Stimulated activated CD4-positive, alpha-beta T cell treated with anti-CD3 and anti-CD28 coated beads, Interleukin-1b, Interleukin-23, amount 100 ng/mL, for 1 hour (primary cell): ENCODE measurements at regions not wholly inside any gene's neighbourhood (a gene's known extent, or its start where the extent isn't known, plus 50 kb on each side); places are given as distances from the start of the nearest gene placed in this dataset.
"Not testable (repeated sequence)": the region's sequence is repeated elsewhere in the genome, so short reads cannot be mapped to it uniquely, and the experiment has no call there.

Experiments
- DNase-seq, 2 donors: peaks; one replicate each; pipeline ENCODE4 v3.0.0-alpha.2; 2020; ENCODE audit warnings: low read depth in 2 of 2

DNA sequence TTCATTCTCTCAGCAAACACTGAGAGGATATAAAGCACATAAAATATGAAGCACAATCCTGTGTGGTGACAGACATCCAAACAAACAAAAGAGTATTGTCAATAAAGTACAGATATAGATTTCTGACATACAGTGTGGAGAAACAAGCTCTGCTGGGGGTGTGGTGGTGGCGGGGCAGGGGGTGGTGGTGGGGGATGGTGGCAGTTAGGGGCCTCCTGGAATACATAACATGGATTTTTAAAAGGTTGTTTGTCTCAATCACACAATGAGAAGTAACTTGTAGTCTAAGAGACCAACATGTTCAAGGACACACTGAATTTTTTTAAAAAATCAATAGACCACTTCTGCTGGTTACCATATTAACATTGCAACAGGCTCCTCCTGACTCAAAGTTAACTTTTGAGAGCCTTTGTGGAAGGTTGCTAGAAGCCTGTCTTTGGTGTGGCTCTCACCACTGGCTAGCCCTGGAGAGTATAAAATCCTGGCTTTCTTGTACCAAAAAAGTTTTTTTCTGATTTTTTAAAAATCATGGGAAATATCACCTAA lies 1197.4 kb downstream of the SUCLG1 start:
- no peak for DNase-seq

DNA sequence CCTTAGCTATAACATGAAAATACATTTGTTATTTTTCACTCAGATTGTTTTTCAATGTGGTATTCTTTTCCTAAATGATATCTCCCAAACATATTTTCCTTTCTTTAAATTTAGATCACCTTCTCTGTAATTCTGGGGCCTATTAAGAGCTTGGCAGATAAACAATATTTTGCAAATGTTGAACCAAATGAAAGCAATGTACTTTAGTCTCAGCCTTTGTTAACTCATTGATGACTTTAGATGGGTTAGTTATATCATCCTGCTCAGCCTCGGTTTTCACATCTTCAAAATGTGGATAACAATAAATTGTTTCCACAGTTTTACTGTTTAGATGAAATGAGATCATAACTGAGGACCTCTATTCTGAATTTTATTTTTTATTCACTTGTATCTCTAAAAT lies 1205.2 kb downstream of the SUCLG1 start:
- no peak for DNase-seq

DNA sequence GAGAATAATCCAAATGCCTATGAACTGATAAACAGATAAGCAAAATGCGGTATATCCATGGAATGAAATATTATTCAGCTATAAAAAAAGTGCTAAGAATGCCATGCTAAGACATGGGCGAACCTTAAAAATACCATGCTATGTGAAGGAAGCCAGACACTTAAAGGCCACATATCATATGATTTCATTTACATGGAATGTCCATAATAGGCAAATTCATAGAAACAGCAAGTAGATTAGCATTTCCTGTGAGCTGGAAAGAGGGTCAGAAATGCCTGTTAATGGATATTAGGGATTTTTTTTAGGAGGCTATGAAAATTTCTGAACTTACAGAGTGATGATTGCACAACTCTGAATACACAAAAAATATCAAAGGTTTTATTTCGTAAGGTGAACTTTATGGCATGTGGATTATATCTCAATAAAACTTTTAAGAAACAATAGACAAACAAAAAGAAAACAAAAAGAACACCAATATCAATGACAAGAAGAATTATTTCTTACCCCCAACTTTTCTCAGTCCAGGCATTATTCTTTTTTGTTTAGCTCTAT lies 1207.7 kb downstream of the SUCLG1 start:
- DNase-seq = no peak

DNA sequence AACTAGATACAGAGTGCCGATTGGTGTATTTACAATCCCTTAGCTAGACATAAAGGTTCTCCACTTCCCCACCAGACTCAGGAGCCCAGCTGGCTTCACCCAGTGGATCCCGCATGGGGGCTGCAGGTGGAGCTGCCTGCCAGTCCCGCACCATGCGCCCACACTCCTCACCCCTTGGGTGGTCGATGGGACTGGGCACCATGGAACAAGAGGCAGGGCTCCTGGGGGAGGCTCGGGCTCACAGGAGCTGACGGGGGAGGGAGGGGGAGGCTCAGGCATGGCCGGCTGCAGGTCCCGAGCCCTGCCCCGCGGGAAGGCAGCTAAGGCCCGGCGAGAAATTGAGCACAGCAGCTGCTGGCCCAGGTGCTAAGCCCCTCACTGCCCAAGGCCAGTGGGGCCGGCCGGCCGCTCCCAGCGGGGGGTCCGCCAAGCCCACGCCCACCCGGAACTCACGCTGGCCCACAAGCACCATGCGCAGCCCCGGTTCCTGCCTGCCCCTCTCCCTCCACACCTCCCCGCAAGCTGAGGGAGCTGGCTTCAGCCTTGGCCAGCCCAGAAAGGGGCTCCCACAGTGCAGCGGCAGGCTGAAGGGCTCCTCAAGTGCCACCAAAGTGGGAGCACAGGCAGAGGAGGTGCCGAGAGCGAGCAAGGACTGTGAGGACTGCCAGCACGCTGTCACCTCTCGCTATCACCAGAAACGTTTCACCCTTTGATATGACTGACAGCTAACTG lies 1213.1 kb downstream of the SUCLG1 start:
- DNase-seq = not testable (repeated sequence)

DNA sequence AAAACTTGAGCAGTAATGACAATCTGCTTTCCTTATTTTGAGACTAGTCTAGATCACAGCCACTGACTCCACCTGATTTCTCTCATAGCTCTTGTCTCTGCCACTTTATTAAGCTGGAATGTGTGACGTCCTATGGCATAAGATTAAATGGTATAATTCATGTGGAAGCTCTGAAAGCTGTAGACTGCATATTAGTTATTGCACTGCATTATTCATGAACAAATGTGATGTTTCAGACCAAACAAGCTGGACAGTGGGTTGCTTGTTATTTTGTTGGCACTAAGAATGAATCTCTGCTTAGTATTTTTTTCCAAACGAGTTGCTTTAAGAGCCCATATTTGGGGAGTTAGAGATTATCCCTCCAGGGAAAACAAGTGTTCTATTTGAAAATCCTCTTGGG lies 1218.5 kb downstream of the SUCLG1 start:
- no peak for DNase-seq

DNA sequence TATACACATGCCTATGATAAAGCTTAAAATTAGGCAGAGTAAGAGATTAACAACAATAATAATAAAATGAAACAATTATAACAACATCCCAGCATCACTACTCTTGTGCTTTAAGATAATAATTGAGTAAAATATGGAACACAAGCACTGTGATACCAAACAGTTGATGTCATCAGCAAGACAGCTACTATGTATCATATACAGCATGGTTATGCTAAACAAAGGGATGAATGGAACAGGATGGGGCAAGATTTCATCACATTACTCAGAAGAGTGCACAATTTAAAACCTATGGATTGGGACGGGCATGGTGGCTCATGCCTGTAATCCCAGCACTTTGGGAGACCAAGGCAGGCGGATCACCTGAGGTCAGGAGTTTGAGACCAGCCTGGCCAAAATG lies 1221.0 kb downstream of the SUCLG1 start:
- no peak for DNase-seq

DNA sequence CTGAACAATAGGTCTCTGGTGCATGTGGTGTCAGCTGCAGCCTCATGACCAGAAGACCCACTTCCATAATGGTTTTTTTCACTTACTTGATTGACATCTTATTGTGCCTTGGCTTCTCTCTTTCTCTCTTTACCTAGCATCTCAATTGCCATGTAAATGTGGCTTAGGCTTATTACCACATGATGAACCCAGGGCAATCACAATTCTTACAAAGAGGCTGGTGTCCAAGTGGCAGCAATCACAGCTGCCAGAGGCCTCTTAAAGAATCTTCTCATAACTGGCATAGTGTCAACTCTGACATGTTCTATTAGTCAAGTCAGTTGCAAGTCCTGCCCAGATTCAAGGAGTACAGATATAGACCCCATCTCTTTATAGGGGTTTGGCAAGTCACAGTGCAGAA lies 1224.8 kb downstream of the SUCLG1 start:
- no peak for DNase-seq

DNA sequence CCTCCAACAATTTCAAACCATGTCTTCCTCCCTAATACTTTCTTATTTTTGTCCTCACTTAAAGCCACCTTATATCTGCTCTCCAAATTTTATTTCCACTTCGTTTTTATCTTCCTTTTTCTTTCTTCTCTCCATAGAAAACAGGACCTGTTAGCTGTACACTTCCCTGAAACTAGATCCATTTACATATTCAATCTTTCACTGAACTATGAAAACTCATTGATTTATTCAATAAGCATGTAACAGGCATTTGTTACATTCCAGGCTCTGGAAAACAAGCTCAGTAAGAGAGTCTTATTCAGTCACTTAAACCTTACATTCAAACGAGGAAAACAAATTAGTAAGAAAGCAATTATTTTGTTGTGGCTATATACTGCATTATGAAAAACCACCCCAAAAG lies 1225.3 kb downstream of the SUCLG1 start:
- DNase-seq = no peak

DNA sequence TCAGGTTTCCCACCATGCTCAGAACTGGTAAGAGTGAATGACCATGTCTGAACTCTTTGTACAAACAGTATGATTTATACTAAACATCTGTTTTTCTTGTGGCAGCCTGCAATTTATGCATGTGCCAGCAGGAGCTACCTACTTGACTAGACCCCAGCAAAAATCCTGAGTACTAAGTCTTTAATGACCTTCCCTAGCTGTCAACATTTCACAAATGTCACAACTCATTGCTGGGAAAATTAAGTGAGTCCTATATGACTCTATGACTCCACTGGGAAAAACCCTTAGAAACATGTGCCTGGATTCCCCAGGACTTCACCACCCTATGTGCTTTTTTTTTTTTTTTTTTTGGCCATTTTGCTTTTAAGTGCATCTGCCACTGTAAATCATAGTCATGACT lies 1225.8 kb downstream of the SUCLG1 start:
- no peak for DNase-seq

DNA sequence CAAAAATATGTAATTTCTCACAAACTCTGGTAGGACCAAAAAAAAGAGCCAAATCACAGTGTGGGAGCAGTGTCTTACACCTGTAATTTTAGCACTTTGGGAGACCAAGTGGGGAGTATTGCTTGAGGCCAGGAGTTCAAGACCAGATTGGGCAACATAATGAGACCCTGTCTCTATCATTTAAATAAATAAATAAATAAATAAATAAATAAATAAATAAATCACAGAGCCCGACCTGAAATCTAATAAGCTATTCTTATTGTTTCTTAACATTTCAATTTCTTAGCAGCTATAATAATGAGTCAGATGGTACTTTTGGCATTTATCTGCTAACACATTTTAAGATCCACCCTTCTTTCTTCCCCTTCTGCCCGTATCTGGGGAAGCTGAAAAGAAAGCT lies 1229.6 kb downstream of the SUCLG1 start:
- no peak for DNase-seq

DNA sequence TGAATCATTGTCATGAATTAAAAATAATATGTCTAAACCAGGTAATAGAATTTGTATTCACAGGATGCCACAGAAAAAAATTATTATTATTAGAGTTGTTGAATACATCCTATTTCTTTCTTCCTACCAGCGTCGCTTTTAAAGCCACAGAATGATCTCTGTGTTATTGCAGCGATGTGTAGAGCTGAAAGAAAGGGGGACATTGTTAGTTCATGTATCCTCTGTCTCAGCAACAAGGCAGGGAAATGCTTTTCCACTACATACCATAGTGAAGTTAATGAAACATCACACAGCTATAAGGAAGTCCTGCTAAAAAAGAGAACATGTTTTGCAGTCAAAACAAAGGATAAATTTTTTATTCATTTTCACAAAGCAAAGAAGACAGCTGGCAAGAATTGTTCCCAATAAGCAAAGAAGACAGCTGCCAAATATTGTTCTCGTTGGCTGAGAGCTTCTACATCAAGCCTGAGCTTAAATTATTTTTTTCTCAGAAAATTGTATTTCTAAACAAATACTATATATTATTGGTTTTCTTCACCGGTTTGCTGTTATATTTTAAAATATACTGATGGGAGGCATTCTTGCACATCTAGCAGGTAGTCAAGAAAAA lies 1234.4 kb downstream of the SUCLG1 start:
- no peak for DNase-seq

DNA sequence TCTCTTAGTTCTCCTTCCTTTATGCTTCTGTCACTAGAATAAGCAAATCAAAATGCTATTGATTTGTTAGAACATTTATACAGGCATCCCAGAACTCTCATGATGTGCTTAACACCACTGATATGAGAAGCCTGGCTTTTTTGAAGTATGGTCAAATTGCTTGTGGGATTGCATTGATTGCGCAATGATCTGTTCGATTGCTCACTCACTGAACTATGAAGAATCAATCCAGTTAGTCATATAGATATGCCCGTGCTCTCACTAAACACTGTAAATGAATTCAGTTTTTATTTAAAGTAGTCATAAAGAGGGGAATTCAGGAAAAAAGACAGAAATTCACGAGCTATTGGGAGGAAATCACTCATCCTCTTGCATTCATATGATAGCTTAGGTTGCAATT lies 1237.8 kb downstream of the SUCLG1 start:
- DNase-seq = no peak

DNA sequence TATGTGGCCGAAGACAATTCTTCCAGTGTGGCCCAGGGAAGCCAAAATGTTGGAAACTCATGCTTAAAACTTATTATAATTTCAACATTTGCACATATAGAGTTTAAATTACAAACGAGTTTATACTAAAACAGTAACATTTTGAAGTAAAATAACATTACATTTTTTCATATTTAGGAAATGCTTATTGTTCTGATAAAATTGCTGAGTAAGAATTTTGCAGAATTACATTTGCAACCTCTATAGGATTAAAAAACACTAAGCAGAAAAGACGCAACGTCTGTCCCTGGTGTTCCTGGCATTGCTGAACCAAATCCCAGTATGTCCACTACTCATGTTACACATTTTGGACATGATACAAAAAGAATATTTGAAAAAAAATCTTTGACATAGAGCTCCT lies 1241.2 kb downstream of the SUCLG1 start:
- DNase-seq = no peak

DNA sequence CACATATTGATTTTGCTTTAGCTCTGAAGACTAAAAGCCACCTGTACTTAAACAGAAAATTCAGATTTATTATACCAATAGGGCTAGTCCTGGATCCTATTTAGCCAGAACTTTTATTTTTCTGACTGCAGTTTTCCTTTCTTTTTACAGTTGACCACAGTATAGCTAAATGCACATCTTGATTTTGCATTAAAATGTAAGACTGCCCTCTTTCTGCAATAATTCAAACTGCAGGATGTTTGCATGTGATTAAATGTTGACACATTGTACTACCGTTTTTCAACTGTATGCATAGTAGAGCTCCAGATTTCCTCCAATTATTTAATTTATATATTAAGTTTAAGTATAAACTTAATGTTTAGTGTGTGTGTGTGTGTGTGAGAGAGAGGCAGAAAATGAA lies 1262.9 kb downstream of the SUCLG1 start:
- DNase-seq = no peak

DNA sequence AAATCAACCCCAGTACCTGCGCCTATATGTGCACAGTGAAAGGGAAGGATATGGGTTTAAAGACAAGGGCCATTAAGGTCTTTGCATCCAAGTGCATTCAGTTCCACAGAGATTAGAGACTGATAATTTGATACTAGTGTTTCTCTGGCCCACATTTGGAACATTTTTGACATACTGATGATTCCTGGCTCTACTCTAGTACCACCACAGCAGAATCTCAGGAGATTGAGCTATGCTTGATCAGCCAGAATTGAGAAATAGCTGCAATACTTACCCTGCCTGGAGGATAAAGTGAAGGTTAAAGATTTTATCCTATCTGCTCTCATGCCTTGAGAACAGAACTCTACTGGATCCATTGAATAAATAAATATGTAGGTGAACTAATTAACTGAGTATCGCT lies 1267.8 kb downstream of the SUCLG1 start:
- no peak for DNase-seq

DNA sequence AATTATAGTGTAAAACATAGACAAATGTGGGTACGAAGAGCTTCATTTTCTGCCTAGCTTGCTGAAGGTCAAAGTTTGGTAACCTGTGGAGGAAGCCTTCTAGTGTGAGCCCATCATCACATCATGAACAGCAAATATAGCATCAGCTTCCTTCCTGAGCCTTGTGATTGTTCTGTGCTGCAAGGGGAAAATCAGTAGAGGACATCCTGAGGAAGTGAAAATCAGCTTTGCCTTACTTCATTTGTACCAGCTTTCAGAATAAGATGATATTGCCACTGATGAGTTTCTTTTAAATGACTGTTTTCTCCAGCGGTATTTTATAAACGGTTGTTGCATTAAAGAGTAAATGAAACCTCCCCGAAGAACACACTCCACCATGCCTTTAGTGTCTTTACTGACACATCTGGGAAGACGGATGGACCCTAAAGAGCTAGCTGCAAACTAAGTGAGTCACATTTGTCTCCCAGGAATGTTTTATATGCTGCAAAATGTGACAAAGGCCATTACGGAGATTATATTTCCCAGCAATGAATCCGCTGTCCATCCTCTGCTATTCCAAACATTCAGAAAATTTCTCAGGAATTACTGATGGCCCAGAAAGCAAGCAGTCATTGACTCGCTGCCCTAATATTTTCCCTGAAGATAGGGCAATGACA lies 1272.8 kb downstream of the SUCLG1 start:
- no peak for DNase-seq

DNA sequence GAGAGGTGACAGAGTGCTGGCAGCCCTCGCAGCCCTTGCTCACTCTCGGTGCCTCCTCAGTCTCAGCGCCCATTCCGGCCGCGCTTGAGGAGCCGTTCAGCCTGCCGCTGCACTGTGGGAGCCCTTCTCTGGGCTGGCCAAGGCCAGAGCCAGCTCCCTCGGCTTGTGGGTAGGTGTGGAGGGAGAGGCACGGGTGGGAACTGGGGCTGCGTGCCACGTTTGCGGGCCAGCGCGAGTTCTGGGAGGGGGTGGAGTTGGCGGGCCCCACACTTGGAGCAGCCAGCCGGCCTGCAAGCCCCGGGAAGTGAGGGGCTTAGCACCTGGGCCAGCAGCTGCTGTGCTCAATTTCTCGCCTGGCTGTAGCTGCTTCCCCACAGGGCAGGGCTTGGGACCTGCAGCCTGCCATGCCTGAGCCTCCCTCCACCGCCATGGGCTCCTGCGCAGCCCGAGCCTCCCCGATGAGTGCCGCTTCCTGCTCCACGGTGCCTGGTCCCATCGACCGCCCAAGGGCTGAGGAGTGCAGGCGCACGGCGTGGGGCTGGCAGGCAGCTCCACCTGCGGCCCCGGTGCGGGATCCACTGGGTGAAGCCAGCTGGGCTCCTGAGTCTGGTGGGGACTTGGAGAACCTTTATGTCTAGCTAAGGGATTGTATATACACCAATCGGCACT lies 1278.1 kb downstream of the SUCLG1 start:
- not testable (repeated sequence) for DNase-seq

DNA sequence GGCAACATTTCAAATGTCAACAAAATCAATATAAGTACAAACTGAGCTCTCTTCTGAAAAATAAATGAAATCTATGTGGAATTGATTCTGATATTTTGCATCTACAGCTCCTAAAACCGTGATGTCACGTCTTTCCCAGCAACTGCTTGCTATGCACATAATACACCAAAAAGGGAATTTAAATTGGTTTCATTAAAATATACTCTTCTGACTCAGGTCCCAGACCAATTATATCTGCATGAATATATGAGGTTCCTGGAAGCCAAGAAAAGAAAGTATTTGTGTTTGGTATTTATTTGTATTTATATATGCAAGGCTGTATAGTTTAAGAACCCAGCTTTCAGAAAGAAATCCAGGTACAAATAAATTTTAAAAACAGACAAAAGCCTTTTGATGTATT lies 1282.5 kb downstream of the SUCLG1 start:
- no peak for DNase-seq

DNA sequence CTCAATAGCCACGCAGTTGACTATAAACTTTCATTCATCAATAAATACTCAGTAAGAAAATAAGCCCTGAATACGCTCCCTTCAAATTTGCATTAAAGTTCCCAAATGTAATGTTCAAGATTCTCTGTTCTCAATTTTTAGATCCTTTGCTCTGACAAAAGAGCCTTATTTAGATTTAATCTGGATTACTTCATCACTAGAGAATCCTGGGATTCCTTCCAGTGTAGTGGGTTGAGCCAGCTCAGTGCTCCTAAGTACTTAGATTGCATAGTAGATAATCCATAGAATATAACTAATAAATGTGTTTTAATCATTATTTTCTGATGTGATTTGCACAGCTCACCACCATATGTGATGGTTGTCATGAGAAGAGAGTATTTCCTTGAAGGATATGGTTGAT lies 1286.2 kb downstream of the SUCLG1 start:
- no peak for DNase-seq

DNA sequence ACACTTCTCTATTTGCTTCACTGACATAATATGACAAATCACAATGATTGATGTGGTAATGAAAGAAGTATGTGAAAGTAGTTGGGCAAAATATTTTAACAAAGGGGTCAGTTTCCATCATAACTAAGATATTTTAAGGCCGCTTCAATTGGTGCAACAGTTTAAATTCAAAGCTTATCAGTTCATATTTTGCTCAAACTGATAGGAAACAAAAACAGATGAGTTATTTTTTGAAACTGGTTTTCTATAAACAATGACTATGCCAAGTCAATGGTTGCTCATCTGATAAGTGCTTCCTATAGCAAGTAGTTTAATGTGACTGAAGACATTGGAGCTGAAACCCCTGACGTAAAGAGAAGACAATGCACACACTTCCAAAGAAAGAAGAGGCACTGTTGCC lies 1290.7 kb downstream of the SUCLG1 start:
- DNase-seq = no peak

DNA sequence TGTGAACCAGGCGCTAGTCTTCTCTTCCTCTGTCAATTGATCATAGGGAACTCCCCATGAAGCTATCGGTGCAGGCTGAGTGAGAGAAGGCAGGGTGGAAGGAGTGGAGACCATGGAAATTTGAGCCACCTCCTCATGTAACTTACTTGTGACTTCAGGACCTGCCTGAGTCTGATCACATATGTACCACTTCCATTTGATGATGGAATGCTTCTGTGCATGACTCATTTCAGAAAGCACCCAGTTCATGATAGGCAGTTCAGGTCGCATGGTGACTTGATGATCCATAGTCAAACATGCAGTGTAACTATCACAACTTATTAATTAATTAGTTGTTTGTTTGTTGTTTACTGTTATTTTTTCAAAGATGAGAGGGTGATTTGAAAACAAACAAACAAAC lies 1296.7 kb downstream of the SUCLG1 start:
- no peak for DNase-seq

DNA sequence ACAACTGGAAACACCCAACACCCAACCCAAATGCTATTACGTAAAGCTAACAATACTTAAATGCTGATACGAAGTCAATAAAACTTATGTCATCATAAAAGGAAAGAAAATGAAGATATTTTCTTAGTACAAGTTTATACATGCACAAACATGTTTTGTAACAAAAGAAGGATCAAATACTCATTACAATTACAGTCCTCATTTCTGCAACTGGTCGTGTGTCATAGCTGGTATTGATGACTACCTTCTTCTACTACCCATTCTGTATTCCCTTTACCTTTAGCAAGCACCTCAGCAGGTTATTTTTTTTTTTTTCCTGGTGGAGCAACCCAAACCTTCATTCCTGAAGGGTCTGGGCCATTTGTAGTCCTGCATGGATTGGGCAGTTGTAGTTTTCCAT lies 1298.5 kb downstream of the SUCLG1 start:
- no peak for DNase-seq
